Neural cell (in vitro differentiated cells): ENCODE measurements at regions not wholly inside any gene's neighbourhood (a gene's known extent, or its start where the extent isn't known, plus 50 kb on each side); places are given as distances from the start of the nearest gene placed in this dataset.

Source experiments
- H2AFZ ChIP-seq: fragments of 200-600, 300-800 bp; sonication (generic), shearing (Covaris generic); 2 replicates; pipeline ENCODE4 v1.6.0; 2014; ENCODE audit warnings: low read depth, mild to moderate bottlenecking, antibody characterized with exemption, low read length, moderate library complexity
- H3F3A ChIP-seq: fragments of 200-600 bp; shearing (Covaris generic); 2 replicates; pipeline ENCODE4 v1.6.1; 2016; ENCODE audit warnings: mild to moderate bottlenecking, moderate library complexity, mixed read lengths, antibody characterized with exemption, low read length; ENCODE audit not compliant: insufficient read depth, poor library complexity, severe bottlenecking
- H3K27ac ChIP-seq: fragments of 200-600, 300-800 bp; sonication (generic), shearing (Covaris generic); 2 replicates; pipeline ENCODE4 v1.5.1; 2014; ENCODE audit warnings: mild to moderate bottlenecking, low read length, moderate library complexity
- H3K27me3 ChIP-seq: fragments of 300-800, 200-600 bp; sonication (generic), shearing (Covaris generic); 2 replicates; pipeline ENCODE4 v1.6.0; 2014; ENCODE audit warnings: mild to moderate bottlenecking, low read depth, low read length, moderate library complexity; ENCODE audit not compliant: insufficient read depth
- H3K36me3 ChIP-seq: fragments of 300-800, 200-600 bp; sonication (generic), shearing (Covaris generic); 2 replicates; pipeline ENCODE4 v1.5.1; 2014; ENCODE audit warnings: mild to moderate bottlenecking, antibody characterized with exemption, low read length, moderate library complexity; ENCODE audit not compliant: insufficient read depth
- H3K4me2 ChIP-seq: fragments of 300-800, 200-600 bp; sonication (generic), shearing (Covaris generic); 2 replicates; pipeline ENCODE4 v1.6.0; 2014; ENCODE audit warnings: mild to moderate bottlenecking, low read length
- H3K4me3 ChIP-seq: fragments of 300-800, 200-600 bp; sonication (generic), shearing (Covaris generic); 2 replicates; pipeline ENCODE4 v1.5.1; 2014; ENCODE audit warnings: mild to moderate bottlenecking, low read length, moderate library complexity
- H3K79me2 ChIP-seq: fragments of 200-600 bp; shearing (Covaris generic); replicated peaks from 2 replicates; pipeline ENCODE4 v1.6.0; 2014; ENCODE audit warnings: mild to moderate bottlenecking, low read length, moderate library complexity; ENCODE audit not compliant: insufficient read depth
- H3K9ac ChIP-seq: fragments of 300-800, 200-600 bp; sonication (generic), shearing (Covaris generic); 2 replicates; pipeline ENCODE4 v1.6.1; 2016; ENCODE audit warnings: mild to moderate bottlenecking, low read length, mixed read lengths
- H3K9me2 ChIP-seq: fragments of 200-600 bp; shearing (Covaris generic); 2 replicates; pipeline ENCODE4 v1.6.1; 2016; ENCODE audit warnings: mild to moderate bottlenecking, low read length, mixed read lengths; ENCODE audit not compliant: insufficient read depth
- H3K9me3 ChIP-seq: fragments of 200-600, 300-800 bp; sonication (generic), shearing (Covaris generic); 2 replicates; pipeline ENCODE4 v1.6.1; 2016; ENCODE audit warnings: mild to moderate bottlenecking, mixed run types, low read length, moderate library complexity, mixed read lengths
- H4K20me1 ChIP-seq: fragments of 200-600 bp; shearing (Covaris generic); 2 replicates; pipeline ENCODE4 v1.6.1; 2016; ENCODE audit warnings: mild to moderate bottlenecking, mixed run types; ENCODE audit not compliant: insufficient read depth
- EP300 ChIP-seq: fragments of 450-650 bp; conservative IDR thresholded peaks from 2 replicates; pipeline ENCODE4 v1.6.1; 2014; ENCODE audit warnings: antibody characterized with exemption, mild to moderate bottlenecking, moderate library complexity; ENCODE audit not compliant: poor library complexity, severe bottlenecking
- EZH2 ChIP-seq: fragments of 200-600, 300-800 bp; shearing (Covaris generic), sonication (generic); IDR thresholded peaks from 2 replicates; pipeline ENCODE4 v1.6.1; 2014; ENCODE audit warnings: antibody characterized with exemption, low read length, borderline replicate concordance, mild to moderate bottlenecking; ENCODE audit not compliant: insufficient read depth, poor library complexity, severe bottlenecking
- MXI1 ChIP-seq: fragments of 450-650 bp; conservative IDR thresholded peaks from 2 replicates; pipeline ENCODE4 v1.6.1; 2014; ENCODE audit warnings: antibody characterized with exemption, mild to moderate bottlenecking; ENCODE audit not compliant: poor library complexity, severe bottlenecking
- POLR2AphosphoS5 ChIP-seq: IDR thresholded peaks from 2 replicates; pipeline ENCODE4 v1.6.1; 2012
- RAD21 ChIP-seq: fragments of 450-650 bp; conservative IDR thresholded peaks from 2 replicates; pipeline ENCODE4 v1.6.1; 2014; ENCODE audit warnings: antibody characterized with exemption, mild to moderate bottlenecking, moderate library complexity
- REST ChIP-seq: IDR thresholded peaks from 2 replicates; pipeline ENCODE4 v1.6.1; 2012; ENCODE audit warnings: borderline replicate concordance
- SMC3 ChIP-seq: fragments of 450-650 bp; conservative IDR thresholded peaks from 2 replicates; pipeline ENCODE4 v1.6.1; 2014; ENCODE audit warnings: antibody characterized with exemption, mild to moderate bottlenecking, moderate library complexity; ENCODE audit not compliant: poor library complexity
- TAF1 ChIP-seq: IDR thresholded peaks from 2 replicates; pipeline ENCODE4 v1.6.1; 2012; ENCODE audit warnings: low read depth
- TF ChIP-seq, protein P1 (sequence below): fragments of 450-650 bp; IDR thresholded peaks from 2 replicates; pipeline ENCODE4 v1.5.1; 2014; ENCODE audit warnings: antibody characterized with exemption, mild to moderate bottlenecking, moderate library complexity; ENCODE audit not compliant: poor library complexity, severe bottlenecking

GRCh38 chr2:38450509-38450908, 73.4 kb upstream of the ATL2 start:
- Histone ChIP-seq H3K36me3 (no peaks in the 10 kb centered on the region), H3K9me3 (no peaks in the 10 kb centered on the region), H3K79me2 (no peaks in the 10 kb centered on the region), H3K4me2 (no peak overlapping the region), H3K27ac (no peak overlapping the region), H4K20me1 (no peaks in the 10 kb centered on the region), H3K27me3 (no peaks in the 10 kb centered on the region), H2AFZ (no peak overlapping the region), H3K9ac (no peak overlapping the region), H3F3A (no peaks in the 10 kb centered on the region), H3K4me3 (no peak overlapping the region), H3K9me2 (no peaks in the 10 kb centered on the region)
- TF ChIP-seq MXI1 (no peak), RAD21 (no peak), EZH2 (no peak), POLR2AphosphoS5 (no peak), REST (no peak)

- no peaks in the 10 kb centered on the region for H3K79me2 ChIP-seq
- H2AFZ ChIP-seq: no peak overlapping the region
- H3K4me2 ChIP-seq: no peak overlapping the region
- no peaks in the 10 kb centered on the region for H3K27me3 ChIP-seq
- H3F3A ChIP-seq: no peaks in the 10 kb centered on the region
- H3K27ac ChIP-seq: no peak overlapping the region
- H3K36me3 ChIP-seq: no peaks in the 10 kb centered on the region
- no peak for TF ChIP-seq REST
- TF ChIP-seq EZH2: no peak
- TF ChIP-seq, protein P1, sequence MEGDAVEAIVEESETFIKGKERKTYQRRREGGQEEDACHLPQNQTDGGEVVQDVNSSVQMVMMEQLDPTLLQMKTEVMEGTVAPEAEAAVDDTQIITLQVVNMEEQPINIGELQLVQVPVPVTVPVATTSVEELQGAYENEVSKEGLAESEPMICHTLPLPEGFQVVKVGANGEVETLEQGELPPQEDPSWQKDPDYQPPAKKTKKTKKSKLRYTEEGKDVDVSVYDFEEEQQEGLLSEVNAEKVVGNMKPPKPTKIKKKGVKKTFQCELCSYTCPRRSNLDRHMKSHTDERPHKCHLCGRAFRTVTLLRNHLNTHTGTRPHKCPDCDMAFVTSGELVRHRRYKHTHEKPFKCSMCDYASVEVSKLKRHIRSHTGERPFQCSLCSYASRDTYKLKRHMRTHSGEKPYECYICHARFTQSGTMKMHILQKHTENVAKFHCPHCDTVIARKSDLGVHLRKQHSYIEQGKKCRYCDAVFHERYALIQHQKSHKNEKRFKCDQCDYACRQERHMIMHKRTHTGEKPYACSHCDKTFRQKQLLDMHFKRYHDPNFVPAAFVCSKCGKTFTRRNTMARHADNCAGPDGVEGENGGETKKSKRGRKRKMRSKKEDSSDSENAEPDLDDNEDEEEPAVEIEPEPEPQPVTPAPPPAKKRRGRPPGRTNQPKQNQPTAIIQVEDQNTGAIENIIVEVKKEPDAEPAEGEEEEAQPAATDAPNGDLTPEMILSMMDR: no peak
- no peak for TF ChIP-seq RAD21
- TF ChIP-seq TAF1: no peak
- no peak for TF ChIP-seq EP300
- TF ChIP-seq SMC3: no peak
- TF ChIP-seq POLR2AphosphoS5: no peak
- TF ChIP-seq MXI1: no peak
- no peaks in the 10 kb centered on the region for H3K9me2 ChIP-seq
- no peak overlapping the region for H3K9ac ChIP-seq
- H3K4me3 ChIP-seq: no peak overlapping the region
- H4K20me1 ChIP-seq: no peaks in the 10 kb centered on the region
- H3K9me3 ChIP-seq: no peaks in the 10 kb centered on the region
Measured at GRCh38 chr2:38448692-38449410, 71.8 kb upstream of the ATL2 start.
